Gastroesophageal sphincter (tissue), 3 donors: ENCODE measurements at regions not wholly inside any gene's neighbourhood (a gene's known extent, or its start where the extent isn't known, plus 50 kb on each side); places are given as distances from the start of the nearest gene placed in this dataset.
"Not testable (repeated sequence)": the region's sequence is repeated elsewhere in the genome, so short reads cannot be mapped to it uniquely, and the experiment has no call there.

Source experiments
- CTCF ChIP-seq, 4 experiments: fragments of 200-600 bp in 2 of 4; fragments of 450-650 bp in 2 of 4; sonication (generic) in 1 of 4; IDR thresholded peaks; one replicate each; pipeline ENCODE4 v1.5.1; 2017 to 2019; ENCODE audit warnings: antibody characterized with exemption in 4 of 4, mild to moderate bottlenecking in 2 of 4, moderate library complexity in 2 of 4
- EP300 ChIP-seq: sonication (generic); formaldehyde crosslinking; IDR thresholded peaks from one replicate; pipeline ENCODE4 v1.6.1; 2017; ENCODE audit warnings: antibody characterized with exemption, mild to moderate bottlenecking
- POLR2A ChIP-seq, 2 donors: fragments of 450-650 bp; IDR thresholded peaks; one replicate each; pipeline ENCODE4 v1.6.1; 2017; ENCODE audit warnings: antibody characterized with exemption in 2 of 2, mild to moderate bottlenecking in 2 of 2, moderate library complexity in 1 of 2
- POLR2AphosphoS5 ChIP-seq: sonication (generic); formaldehyde crosslinking; IDR thresholded peaks from one replicate; pipeline ENCODE4 v1.6.1; 2017; ENCODE audit warnings: antibody characterized with exemption

GRCh38 chr1:149279015-149279414, 175.7 kb upstream of the NBPF9 start:
- not testable (repeated sequence) for TF ChIP-seq CTCF (IDR thresholded peaks at IDR 0.05); POLR2A (IDR thresholded peaks at IDR 0.05); POLR2AphosphoS5; EP300
